Spinal cord (tissue), 9 donors: ENCODE measurements at regions not wholly inside any gene's neighbourhood (a gene's known extent, or its start where the extent isn't known, plus 50 kb on each side); places are given as distances from the start of the nearest gene placed in this dataset.

Source experiments
- DNase-seq, 6 donors: peaks; one replicate each; pipeline versions ENCODE4 v3.0.0 to v3.0.0-alpha.2; 2013 to 2015; ENCODE audit warnings: low spot score in 6 of 6, low read depth in 4 of 6
- H3K27ac ChIP-seq: one replicate; pipeline ENCODE4 v1.5.1; 2013; ENCODE audit warnings: low read depth, low read length, control low read depth
- H3K27me3 ChIP-seq: one replicate; pipeline ENCODE4 v1.6.1; 2013; ENCODE audit warnings: low read length; ENCODE audit not compliant: control insufficient read depth, insufficient read depth
- H3K36me3 ChIP-seq: one replicate; pipeline ENCODE4 v1.6.1; 2013; ENCODE audit warnings: low read length; ENCODE audit not compliant: control insufficient read depth, insufficient read depth
- H3K4me1 ChIP-seq: one replicate; pipeline ENCODE4 v1.6.1; 2013; ENCODE audit warnings: low read length; ENCODE audit not compliant: control insufficient read depth, insufficient read depth
- H3K4me3 ChIP-seq: one replicate; pipeline ENCODE4 v1.5.1; 2013; ENCODE audit warnings: low read depth, low read length, control low read depth
- H3K9me3 ChIP-seq: one replicate; pipeline ENCODE4 v1.6.1; 2013; ENCODE audit warnings: low read length; ENCODE audit not compliant: control insufficient read depth, insufficient read depth
- WGBS: methylation state at CpG from one replicate; pipeline ENCODE4 v1.1.5; 2013; ENCODE audit warnings: missing lambda C conversion rate; ENCODE audit not compliant: insufficient coverage; 5-methylcytosine and 5-hydroxymethylcytosine counted together
- donor health status: healthy.

- H3K4me3 ChIP-seq = no peak overlapping the region
- H3K27ac ChIP-seq = no peak overlapping the region
- WGBS = 95% methylated on average over 5 of the region's 7 CpGs
- no peaks in the 10 kb centered on the region for H3K4me1 ChIP-seq
- DNase-seq = no peak
- H3K27me3 ChIP-seq = no peaks in the 10 kb centered on the region
- H3K36me3 ChIP-seq = no peaks in the 10 kb centered on the region
- H3K9me3 ChIP-seq = no peaks in the 10 kb centered on the region
These were observed 238.7 kb downstream of the VAPA start for GRCh38 chr18:10152475-10152874.

GRCh38 chr18:10153924-10154752, 240.3 kb downstream of the VAPA start:
- no peak for DNase-seq
- no CpG with 5 or more reads among the region's 2 CpGs for WGBS

GRCh38 chr18:10157706-10158105, 243.9 kb downstream of the VAPA start:
- no peak for DNase-seq
- 93% methylated on average over 4 of the region's 6 CpGs for WGBS
- H3K4me1 ChIP-seq = no peaks in the 10 kb centered on the region
- H3K36me3 ChIP-seq = no peaks in the 10 kb centered on the region
- no peak overlapping the region for H3K4me3 ChIP-seq
- H3K27me3 ChIP-seq = no peaks in the 10 kb centered on the region
- H3K27ac ChIP-seq = no peak overlapping the region
- no peaks in the 10 kb centered on the region for H3K9me3 ChIP-seq

More at GRCh38 chr18:10153924-10154752, 240.3 kb downstream of the VAPA start:
- Histone ChIP-seq H3K27ac (no peak overlapping the region), H3K4me3 (no peak overlapping the region), H3K4me1 (no peaks in the 10 kb centered on the region), H3K27me3 (no peaks in the 10 kb centered on the region), H3K36me3 (no peaks in the 10 kb centered on the region), H3K9me3 (no peaks in the 10 kb centered on the region)

GRCh38 chr18:10160251-10160650, 246.4 kb downstream of the VAPA start:
- WGBS = 93% methylated on average over 6 of the region's 10 CpGs
- no peaks in the 10 kb centered on the region for H3K9me3 ChIP-seq
- DNase-seq = no peak
- no peak overlapping the region for H3K27ac ChIP-seq
- peaks cover 5% of the 10 kb centered on the region for H3K4me1 ChIP-seq
- no peaks in the 10 kb centered on the region for H3K36me3 ChIP-seq
- no peaks in the 10 kb centered on the region for H3K27me3 ChIP-seq
- H3K4me3 ChIP-seq = no peak overlapping the region

- 97% methylated on average over 12 of the region's 12 CpGs for WGBS
- no peak overlapping the region for H3K4me3 ChIP-seq
- H3K4me1 ChIP-seq = peaks cover 5% of the 10 kb centered on the region
- peaks cover 4% of the 10 kb centered on the region for H3K36me3 ChIP-seq
- DNase-seq = no peak
- H3K27ac ChIP-seq = no peak overlapping the region
- H3K9me3 ChIP-seq = no peaks in the 10 kb centered on the region
- H3K27me3 ChIP-seq = no peaks in the 10 kb centered on the region
These were observed 247.5 kb downstream of the VAPA start for GRCh38 chr18:10161315-10161714.

GRCh38 chr18:10162340-10162739, 248.5 kb downstream of the VAPA start:
- Histone ChIP-seq H3K27ac (no peak overlapping the region), H3K9me3 (no peaks in the 10 kb centered on the region), H3K27me3 (no peaks in the 10 kb centered on the region), H3K36me3 (peaks cover 4% of the 10 kb centered on the region), H3K4me3 (no peak overlapping the region), H3K4me1 (peaks cover 7% of the 10 kb centered on the region)
- 96% methylated on average over 3 of the region's 4 CpGs for WGBS
- DNase-seq = no peak

GRCh38 chr18:10164271-10165071, 250.7 kb downstream of the VAPA start:
- Histone ChIP-seq H3K27me3 (no peaks in the 10 kb centered on the region), H3K36me3 (peaks cover 4% of the 10 kb centered on the region), H3K4me3 (no peak overlapping the region), H3K27ac (peak overlapping the region; percentile 52), H3K9me3 (no peaks in the 10 kb centered on the region), H3K4me1 (peaks cover 20% of the 10 kb centered on the region)
- WGBS = 68% methylated on average over 11 of the region's 17 CpGs
- peak in 2 of 6 donors; percentile 51 to 54 for DNase-seq

- Histone ChIP-seq H3K4me1 (peaks cover 20% of the 10 kb centered on the region), H3K4me3 (no peak overlapping the region), H3K27me3 (no peaks in the 10 kb centered on the region), H3K36me3 (peaks cover 4% of the 10 kb centered on the region), H3K27ac (no peak overlapping the region), H3K9me3 (no peaks in the 10 kb centered on the region)
- no peak for DNase-seq
- WGBS = 91% methylated on average over 21 of the region's 22 CpGs
These were observed 252.5 kb downstream of the VAPA start for GRCh38 chr18:10166164-10166807.

- peaks cover 4% of the 10 kb centered on the region for H3K36me3 ChIP-seq
- H3K27me3 ChIP-seq = no peaks in the 10 kb centered on the region
- no peak overlapping the region for H3K27ac ChIP-seq
- H3K4me3 ChIP-seq = no peak overlapping the region
- WGBS = 93% methylated on average over 11 of the region's 11 CpGs
- peaks cover 20% of the 10 kb centered on the region for H3K4me1 ChIP-seq
- no peak for DNase-seq
- H3K9me3 ChIP-seq = no peaks in the 10 kb centered on the region
These were observed 253.9 kb downstream of the VAPA start for GRCh38 chr18:10167759-10168158.
